ENCODE measurements at regions not wholly inside any gene's neighbourhood (a gene's known extent, or its start where the extent isn't known, plus 50 kb on each side); places are given as distances from the start of the nearest gene placed in this dataset.
"Not testable (repeated sequence)": the region's sequence is repeated elsewhere in the genome, so short reads cannot be mapped to it uniquely, and the experiment has no call there.

DNA sequence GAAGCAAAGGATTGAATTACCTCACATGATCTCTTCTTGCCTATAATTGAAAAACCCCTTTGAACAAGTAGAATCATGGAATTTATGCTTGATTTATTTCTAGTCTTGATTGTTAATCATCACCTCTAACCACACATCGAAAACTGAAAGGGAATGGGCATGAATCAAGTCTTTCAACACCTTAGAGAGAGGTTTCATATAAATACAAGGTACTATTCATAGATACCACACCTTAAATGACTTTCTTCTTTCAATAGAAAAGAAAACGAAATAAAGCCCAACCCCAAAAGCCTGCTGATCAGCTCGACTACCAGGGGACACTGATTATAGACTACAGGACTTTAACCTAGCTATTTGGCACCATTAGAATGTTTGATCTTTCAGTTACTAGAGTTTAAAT, 128.6 kb upstream of the PTPRZ1 start:
- DNase-seq: no peak

DNA sequence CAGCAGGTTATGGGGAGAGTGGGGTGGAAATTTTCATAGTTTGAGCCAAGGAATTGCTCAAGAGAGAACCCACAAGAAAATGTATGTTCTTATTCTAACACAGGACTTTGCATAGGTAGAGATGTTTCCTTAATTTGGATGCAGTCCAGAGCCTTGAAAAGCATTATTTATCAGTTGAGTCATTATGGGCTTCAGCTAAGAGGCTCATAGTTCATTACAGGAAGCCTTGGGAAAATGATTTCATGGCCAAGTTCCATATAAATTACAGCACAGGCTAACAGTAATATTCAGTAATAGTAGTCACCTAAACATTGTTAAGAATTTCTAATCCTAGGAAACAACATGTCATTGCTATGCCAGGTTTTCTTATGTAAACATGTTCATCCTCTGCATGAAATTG, 131.1 kb upstream of the PTPRZ1 start:
- no peak for DNase-seq

DNA sequence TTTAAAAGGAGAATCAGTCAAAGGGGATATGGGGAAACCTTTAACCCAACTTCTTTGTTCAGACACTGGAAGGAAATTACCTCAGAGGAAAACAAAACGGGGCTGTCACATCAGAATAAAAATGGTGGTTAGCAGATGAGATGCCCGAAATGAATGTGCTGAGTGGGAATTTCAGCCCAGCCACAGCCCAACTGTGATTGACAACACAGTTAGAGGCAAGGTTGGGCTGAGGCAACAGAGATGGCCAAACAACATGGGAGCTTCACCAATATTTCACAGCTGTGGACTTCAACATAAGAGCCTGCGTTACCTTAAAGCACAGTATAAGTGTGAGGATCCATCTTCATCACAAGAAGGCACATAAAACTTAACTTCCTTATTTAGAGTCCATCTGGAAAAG, 133.5 kb upstream of the PTPRZ1 start:
- DNase-seq: no peak

DNA sequence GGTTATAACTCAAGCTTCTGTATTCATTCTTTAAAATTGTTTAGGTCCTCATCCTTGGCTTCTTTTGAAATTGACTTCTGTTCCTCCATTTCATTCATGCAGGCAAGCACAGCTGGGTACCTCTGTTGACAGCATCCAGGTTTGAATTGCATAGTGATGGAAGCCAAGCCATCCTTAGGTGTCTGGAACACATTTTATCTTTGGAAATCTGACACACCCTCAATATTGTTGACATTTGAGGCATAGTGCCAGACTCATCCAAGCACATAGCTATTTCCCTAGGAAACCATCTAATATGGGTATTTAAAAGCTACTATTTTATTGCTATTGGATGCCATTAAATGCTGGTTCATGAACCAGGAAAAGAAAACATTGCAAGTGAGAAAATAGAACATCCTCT, 142.1 kb upstream of the PTPRZ1 start:
- DNase-seq: no peak

DNA sequence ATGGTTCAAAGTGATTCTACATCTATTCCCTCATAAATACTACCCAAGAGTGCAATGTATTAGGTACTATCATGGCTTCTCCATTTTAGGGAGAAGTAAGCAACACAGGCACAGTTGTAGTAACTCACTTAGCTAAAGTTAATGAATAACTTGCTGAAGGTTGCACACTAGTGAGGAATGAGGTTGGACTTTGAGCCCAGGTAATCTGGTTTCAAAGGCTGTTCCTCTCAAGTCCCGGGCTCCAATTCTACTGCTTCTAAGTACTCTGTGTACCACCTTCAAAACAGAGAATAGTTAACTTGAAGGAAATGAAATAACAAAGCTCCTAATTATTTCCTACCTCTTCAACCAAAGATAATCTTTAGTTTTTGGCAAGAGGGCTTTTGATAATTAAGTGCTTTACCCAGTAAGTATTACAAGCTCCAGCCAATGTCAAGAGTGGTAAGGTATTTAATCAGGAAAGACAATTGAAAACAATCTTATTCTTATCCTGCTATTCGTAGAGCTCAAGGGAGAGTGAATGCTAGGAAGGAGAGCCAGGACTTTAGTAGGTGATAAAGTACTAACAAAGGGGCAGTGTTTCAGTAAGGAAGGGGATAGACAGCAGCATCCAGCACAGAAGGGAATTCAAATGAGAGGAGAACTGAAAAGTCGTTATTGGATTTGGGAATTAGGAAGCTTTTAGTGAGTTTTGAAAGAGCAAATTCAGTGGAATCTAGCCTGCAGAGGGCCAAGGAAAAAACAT, 158.2 kb upstream of the PTPRZ1 start:
- no peak for DNase-seq

DNA sequence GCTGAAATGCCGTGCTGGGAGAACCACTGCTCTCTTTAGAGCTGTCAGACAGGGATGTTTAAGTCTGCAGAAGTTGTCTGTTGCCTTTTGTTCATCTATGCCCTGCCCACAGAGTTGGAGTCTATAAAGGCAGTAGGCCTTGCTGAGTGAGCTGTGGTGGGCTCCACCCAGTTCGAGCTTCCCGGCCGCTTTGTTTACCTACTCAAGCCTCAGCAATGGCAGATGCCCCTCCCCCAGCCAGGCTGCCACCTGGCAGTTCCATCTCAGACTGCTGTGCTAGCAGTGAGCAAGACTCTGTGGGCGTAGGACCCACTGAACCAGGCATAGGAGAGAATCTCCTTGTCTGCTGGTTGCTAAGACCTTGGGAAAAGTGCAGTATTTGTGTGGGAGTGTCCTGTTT, 160.0 kb upstream of the PTPRZ1 start:
- DNase-seq: not testable (repeated sequence)

DNA sequence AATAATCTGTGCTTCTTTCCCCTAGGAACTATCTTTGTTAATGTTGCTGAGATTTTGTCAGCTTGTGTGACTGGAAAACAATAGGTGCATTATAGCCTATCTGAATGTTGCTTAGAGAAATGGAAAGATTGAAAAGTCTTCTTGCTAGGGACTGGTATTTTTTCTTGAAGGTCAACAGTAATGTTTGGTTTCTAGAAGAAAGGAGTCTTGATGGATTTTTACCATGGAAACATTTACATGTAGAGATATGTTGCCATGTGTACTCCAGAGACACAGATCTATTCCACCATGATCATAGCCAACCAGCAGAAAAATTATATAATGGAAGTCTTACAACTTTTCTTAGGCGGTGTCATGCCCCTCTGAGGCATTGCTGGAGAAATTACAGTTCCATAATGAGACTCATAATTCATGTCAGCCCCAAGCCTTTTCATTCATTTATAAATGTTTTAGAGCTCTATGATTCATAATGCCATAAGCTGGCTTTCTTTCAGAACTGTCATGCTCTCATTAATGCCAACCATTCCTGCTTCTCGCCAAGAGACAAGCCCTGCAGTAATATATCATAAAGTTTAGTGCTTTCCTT, 175.1 kb upstream of the PTPRZ1 start:
- no peak for DNase-seq

DNA sequence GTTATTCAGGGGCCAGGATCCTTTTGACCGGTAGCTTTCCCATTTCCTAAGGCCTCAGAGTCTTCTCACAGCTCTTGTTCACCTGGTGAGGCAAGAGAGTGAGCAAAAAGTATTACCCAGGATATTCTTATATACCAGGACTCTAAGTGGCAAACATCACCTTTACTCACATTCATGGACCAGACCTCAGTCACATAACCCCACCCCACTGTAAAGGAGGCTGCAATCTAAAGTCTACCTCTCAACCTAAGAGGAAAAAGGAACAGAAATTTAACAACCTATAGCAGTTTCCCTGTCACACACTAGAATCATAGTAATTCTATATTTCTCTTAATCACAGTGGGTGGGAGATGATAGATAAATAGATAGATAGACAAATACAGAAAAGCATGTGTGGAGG, 176.0 kb upstream of the PTPRZ1 start:
- DNase-seq: no peak

DNA sequence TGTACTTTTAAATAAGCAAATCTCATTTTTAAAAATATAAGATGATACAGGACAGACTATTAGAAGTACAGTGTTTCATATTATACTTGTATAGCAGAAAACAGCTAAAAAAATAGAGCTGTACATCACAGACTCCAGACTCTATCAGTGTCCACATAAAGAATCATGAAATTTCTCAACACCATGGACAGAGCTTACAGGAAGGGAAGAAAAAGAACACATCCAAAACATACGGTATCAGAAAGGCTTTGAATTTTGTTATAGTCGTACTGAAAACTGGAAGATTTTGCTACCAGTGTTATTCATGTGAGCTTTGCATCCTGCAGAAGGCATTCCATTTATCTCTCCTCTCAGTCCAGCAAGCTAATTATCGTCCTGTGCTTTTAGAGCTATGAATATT, 183.2 kb upstream of the PTPRZ1 start:
- no peak for DNase-seq

DNA sequence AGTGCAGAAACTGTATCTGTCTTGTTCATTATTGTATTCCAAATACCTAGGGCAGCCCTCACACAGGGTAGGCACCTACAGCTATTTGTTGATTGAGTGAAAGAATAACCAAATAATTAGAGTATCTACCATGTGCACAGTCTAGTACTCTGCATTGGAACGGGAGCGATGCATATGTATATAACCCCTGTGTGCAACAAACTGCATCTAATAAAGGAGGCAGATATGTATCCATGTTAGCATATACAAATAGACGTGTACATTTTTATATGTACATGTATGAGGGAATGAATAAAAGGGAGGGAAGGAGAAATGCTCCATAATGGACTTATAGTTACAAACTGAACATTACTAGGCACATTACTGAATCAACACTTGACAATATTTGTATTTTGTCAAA, 191.3 kb upstream of the PTPRZ1 start:
- DNase-seq: no peak

DNA sequence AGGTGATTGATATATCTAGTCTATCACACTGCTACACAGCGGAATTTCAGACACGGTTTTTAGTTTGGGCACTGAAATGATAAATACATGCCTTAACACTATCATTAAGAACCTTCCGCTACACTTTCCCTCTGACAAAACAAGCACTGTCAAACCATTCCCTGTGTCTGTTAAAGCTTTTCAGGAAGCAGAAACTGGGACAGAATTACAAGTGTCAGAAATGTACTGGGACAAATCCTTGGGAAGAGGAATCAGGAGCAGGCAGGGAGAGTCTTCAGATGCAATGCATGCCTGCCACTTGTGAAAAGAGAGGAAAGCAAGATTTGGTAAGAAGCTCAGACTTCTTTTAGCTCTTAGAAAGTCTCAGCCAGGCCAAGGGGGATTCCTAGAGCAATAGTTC, 196.8 kb upstream of the PTPRZ1 start:
- no peak for DNase-seq

DNA sequence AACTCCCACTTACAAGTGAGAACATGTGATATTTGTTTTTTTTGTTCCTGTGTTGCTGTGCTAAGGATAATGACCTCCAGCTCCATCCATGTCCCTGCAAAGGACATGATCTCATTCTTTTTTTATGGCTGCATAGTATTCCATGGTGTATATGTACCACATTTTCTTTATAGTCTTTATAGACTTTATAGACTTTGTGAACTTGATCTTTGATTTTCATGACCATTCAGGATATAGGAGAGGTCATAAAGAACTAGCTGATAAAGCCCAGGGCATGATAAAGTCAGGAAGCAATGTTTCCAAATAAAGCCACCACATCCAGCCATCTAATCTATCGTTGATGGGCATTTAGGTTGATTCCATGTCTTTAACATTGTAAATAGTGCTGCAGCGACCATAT, 198.5 kb upstream of the PTPRZ1 start:
- not testable (repeated sequence) for DNase-seq

DNA sequence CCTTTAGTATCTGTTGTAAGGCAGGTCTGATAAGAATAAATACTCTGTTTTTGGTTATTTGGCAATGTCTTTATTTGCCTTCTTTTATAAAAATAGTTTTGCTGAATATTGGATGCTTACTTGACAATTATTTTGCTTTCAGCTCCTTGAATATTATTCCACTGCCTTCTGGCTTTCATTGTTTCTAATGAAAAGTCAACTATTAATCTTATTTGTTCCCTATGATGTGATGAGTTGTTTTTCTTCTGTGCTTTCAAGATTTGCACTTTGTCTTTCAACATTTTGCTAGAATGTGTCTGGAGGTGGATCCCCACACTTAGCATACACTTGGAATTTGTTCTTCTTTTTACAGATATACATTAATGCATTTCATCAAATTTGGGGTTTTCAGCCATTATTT, 203.8 kb upstream of the PTPRZ1 start:
- no peak for DNase-seq

DNA sequence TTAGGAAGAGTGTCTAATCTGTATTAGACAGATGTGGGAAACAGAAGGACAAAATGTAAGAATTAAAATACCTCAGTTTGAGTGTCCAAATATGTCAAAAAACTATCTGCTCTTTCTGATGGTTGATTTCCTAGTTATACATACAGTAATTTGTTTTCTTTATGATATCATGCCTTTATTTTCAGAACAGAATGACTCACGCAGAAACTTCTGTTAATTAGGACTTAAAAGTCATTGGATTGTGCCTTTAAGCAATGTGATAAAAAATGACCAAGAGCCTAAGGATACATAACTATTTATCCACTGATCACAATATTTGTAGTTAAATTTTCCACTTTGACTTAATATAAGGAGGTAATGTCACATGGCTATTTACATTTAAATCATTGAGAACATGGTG, 206.7 kb upstream of the PTPRZ1 start:
- no peak for DNase-seq

DNA sequence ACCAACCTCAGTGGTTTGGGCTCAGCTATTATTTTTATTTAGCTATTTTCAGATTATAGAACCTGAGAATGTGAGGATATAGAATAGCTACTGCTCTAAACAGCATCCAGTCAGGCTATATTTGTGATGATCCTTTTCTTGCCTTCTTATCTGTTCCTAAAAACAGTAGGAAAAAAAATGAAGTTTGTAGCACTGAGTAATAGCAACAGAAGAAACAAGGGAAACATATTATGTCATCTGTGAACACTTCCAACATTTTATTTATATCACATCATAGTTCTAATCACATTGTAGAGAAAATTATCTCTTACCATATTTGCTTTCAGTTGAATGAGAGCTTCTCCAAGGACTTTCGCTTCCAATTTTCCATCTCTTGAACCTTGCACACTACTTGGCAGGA, 229.6 kb upstream of the PTPRZ1 start:
- no peak for DNase-seq

DNA sequence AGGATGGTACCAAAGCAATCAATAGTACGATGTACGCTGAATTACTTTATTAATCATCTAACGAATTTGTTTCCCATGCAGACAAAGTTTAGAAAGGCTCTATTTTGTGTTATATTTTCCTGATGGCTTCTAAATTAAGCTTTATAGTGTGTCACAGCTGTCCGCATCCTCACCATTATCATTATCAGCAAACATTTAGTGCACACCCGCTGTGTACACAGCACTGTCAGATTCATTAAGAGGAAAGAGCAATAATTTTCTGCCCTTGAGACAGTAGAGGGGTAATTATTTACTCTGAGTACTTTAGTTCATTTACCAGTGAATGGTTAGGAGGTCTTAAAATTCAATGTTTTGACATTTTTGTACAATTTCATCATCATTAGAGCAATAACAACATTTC, 233.3 kb upstream of the PTPRZ1 start:
- DNase-seq: no peak

DNA sequence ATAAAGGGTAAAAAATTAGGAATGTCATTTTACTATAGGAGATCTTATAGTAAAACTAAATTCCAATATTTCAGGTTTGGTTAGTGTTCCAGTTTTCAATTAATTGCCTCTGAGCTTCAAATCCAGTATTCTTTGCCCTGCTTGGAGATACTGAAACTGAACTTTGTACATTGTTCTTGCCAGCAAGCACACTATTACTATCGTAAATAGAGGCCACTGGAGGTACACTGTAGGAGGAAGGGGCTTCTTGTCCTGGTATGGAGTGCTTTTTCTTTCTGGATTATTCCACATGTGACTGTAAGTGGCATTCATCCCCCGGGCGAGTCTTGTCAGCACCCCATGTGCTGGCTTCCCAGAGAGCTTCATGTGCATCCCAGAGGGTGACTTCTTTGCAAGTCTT, 234.7 kb upstream of the PTPRZ1 start:
- no peak for DNase-seq

DNA sequence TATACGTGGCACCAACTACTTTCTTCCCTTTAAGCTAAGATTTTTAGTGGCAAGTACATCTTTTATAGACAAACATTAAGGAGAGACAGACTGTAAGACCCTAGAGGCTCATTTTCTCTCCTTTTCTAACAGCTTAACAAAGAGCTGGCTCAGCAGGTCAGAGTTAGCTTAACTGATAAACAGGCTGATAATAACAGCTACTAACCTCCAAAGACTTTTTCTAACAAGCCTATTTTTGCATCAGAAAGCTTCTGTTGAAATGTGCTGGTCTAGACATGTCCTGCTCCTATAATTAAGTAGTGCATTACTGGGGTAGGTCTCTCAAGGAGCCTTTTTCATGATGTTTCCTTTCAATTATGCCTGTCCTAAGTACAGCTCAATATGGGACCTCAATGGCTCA, 238.2 kb upstream of the FAM3C start:
- no peak for DNase-seq

DNA sequence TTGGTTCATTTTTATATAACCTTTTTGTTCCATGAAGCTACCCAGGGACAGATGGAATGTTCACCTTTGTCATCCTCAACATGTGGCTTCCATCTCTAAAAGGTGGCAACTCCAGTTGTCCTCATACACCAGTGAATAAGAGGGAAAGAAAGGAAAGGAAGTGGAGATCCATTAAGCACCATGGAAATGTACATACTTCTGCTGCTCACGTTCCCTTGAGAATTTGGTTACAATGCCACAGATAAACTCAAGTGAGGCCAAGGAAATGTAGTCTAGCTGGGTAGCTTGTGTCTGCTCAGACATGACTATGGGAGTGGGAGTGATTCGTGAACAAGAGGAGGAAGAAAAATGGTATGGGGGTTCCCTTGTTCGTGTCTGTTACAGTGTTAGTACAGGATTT, 237.1 kb upstream of the FAM3C start:
- no peak for DNase-seq

DNA sequence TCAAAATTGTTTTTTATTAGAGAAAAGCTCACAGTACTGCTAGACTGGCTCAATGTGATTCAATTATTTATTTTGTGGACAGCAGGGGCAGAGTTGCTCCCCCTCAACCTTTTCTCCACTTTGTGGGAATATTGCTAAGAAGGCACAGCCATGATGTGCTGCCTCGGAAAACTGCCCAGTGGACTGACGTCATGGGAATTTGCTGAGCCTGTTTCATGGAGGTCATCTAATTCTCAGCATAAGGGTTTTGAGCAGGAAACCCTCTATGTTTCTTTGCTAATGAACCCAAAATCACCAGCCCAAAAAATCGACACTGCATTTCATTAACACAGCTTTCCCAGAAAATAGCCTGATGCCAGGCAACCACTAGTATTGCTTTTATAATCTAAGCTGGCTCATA, 228.8 kb upstream of the FAM3C start:
- no peak for DNase-seq

DNA sequence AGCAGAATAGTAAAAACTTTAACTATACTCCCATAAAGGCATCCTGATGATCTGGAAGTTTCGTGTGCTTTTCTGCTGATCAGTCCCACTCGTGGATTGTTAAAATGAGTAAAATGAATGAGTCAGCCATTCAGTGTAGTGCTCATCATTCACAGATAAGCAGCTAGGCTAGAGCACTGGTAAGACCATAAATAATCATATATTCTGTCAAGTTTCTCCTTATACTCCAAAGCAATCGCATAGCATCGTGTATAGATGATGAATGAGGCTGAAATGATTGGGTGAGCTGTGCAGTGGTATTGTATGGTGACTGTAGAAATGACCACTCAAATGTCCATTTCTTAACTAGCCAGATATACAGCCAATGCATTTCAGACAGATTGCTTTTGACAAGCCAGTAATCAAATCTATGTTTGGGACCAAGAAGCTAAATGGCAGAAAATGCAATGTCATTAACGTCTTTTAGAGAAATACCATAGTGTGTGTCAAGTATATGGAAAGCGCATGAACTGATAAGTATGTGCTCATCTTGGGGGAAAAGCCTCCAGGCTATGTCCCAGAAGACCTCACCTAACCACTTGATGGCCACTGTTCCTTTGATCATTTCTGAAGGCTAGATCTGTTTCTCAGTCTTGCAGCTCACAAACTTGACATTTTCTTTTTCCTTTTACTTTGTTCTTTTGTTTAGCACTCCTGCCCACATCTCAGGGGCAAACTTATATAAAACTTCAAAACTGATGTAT, 227.2 kb upstream of the FAM3C start:
- no peak for DNase-seq

DNA sequence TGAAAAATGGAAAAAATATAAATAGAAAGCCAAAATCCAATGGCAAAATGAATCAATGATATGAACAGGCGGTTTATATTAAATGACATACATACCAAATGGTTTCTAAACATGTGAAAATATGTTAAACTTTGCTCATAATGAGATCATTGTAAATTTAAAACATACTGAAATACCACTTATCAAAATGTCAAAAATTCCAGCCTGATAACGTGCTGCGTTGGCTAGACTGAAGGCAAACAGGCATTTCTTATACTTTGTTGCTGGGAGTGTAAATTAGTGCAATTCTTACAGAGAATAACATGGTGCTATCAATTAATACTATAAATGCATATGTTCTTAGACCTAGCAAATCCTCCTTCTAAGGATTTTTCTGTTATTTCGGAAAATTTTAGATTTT, 225.8 kb upstream of the FAM3C start:
- DNase-seq: no peak

DNA sequence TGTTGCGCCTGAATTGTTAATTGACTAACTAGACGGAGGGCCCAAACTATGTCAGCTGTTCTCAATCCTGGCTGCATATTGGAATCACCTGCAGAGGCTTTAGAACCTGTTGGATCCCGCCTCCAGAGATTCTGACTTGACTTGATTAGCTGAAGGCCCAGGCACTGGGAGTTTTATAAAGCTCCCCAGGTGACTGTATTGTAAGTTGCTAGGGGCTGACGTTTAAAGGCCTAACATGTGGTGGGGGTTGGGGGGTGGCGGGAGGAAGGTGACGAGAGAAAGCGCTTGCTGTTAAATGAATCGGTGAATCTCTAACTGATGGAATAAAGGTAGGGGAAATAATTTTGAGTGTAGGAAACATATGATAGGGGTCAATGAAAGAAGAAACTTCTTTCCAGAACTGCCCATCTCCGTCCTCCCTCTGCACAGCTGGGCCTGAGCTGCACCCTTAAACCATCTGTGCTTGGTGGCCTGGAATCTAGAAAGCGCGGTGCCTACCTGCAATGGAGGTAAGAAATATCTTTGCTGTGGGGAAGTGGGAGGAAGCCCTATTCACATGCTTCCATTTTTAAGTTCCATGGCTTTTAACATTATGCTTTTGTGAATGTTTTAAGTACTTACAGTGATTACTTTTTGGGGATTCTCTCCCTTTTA, 225.0 kb upstream of the FAM3C start:
- DNase-seq: no peak

DNA sequence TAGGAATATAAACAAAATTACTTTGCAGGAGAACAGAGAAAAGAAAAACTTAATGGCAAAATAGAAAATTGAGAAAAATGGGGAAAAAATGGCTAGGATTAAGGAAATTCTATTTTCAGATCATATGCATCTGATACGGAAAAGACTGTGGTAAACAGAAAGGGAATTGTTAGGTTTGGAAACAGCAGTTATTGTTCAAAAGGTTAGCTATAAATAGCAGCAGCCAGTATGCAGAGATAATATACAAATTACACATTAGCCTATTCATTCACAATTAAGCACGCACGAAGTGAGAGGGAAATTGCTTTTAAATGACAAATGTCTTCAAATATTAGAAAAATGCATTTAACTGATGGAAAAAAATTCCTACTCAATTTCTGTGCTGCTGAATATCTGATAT, 224.1 kb upstream of the FAM3C start:
- no peak for DNase-seq

All from NCI-H1092 (cell line).